ENCODE measurements at regions not wholly inside any gene's neighbourhood (a gene's known extent, or its start where the extent isn't known, plus 50 kb on each side); places are given as distances from the start of the nearest gene placed in this dataset.
A peak's percentile ranks its signal among the peaks of the same experiment; 100 is the strongest.

DNA sequence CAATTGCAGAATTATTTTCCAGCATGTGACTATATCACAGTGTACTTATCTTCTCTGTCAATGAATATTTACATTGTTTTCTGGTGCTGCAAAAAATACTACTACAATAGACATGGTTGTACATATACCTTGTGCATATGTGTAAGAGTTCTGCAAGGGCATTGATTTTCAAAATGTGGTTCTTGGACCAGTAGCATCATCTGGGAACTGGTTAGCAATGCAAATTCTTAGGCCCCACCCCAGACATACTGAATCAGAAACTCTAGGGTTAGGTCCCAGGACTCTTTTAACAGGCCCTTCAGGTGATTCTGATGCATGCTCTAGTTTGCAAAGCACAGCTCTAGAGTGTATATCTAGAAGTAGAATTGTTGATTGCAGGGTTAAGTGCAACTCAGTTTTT, 292.3 kb downstream of the ZNF621 start:
- no peak for DNase-seq (ENCODE audit: low read depth)

DNA sequence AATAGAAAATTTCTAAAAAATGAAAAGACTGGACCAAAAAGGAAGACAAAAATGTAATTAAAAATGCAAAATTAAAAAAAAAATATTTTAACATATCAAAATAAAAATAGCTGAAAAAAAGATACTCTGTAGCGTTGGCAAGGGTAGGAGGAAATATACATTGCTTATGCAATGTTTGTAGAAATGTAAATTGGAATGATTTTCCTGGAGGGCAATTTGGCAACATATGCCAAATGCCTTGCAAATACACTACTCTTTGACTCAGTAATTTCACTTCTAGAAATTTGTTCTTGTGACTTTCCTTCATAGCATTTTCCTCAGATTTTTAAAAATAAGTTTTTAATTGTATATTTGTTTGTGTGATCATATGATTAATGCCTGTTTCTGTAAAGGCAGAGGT, 296.6 kb downstream of the ZNF621 start:
- DNase-seq (ENCODE audit: low read depth): no peak

DNA sequence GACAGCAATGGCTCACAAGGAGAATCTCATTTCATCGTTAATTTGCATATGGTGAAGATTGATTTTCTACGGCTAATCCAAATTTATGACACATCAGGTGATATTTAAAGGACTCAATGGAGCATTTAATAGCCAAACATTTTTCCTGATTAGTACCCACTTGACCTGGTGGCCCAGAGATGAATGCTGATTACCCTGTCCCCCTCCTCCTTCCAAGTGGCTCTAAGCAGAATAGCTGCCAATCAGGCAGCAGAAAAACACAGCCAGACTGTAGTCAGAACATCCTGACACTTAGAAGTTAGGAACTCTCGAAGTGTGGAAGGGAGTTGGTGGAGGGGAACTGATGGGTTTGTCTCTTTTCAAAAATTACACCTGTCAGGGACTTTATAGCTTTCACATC, 302.5 kb downstream of the ZNF621 start:
- DNase-seq (ENCODE audit: low read depth): no peak

DNA sequence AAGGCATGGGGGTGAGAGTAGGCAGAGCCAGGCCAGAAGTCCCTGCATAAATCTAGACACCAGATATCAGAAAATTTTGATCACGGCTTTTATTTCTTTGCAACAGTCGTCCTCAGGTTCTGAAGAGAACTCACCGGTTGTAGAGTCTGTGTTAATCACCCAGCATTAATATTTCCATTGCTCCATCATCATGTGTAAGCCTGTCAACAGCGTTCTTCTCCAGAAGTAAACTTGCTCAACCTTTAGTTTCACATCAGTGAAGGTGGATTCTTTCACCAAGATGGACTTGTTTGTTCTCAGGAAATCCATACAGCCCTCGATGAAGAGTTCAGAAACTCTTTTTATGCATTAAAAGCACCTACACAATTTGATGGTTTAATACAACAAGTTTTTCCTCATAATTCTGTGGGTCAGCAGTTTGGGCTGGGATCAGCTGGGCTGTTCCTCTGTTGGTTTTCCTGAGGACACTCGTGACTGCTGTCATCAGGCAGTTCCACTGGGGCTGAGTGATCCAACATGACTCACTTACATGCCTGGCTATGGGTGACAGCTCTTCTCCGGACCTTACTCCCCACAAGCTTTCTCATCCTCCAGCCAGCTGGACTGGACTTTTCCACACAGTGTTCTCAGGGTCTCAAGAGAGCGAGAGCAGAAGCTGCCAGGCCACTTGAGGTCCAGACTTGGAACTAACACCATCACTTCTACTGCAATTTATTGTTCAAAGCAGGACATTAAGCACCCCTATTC, 303.4 kb downstream of the ZNF621 start:
- DNase-seq (ENCODE audit: low read depth): peak; percentile 7

DNA sequence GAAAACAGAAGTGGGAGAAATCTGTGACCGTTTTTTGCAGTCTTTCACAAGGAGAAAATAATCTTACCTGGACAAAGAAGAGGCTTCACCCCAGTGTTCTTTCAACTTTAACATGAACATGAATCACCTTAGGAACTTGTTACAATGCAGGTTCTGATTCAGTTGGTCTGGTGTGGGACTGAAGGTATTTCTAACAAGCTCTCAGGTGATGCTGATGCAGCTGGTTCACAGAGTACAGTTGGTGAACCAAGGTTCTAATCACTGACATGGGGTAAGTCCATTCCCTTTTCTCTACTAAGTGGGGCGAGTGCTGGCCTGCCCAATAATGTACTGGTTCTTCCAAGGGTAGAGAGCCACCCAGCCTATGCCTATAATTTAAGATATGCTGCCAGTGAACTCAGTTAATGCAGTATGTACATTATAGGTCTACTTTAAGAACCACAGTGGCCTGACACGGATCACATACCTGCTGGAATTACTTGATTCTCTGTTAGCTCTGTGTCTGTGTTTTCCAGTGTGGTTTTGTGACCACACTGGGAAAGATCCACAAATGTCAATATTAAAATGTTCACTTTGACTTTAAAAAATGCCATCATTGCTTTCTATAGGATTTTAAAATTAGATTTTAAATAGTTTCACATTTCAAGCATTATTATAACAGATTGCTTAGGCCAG, 304.1 kb downstream of the ZNF621 start:
- DNase-seq (ENCODE audit: low read depth): no peak

DNA sequence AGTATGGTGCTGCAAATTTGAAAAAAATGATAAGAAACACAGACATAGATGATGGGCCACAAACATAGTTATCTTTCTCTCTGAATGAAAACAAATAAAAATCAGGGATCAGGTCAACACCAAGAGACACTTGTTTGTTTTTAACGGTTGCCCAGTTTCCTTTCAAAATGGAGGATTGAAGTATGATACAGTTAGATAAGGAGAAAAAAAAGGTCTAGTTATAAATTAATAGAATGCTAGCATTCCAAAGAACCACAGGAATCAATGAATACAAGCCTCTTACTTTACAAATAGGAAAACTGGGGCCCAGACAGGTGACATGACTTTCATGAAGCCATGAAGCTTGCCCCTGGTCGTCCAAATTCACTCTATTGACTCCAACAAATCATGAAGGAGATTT, 305.1 kb downstream of the ZNF621 start:
- no peak for DNase-seq (ENCODE audit: low read depth)

DNA sequence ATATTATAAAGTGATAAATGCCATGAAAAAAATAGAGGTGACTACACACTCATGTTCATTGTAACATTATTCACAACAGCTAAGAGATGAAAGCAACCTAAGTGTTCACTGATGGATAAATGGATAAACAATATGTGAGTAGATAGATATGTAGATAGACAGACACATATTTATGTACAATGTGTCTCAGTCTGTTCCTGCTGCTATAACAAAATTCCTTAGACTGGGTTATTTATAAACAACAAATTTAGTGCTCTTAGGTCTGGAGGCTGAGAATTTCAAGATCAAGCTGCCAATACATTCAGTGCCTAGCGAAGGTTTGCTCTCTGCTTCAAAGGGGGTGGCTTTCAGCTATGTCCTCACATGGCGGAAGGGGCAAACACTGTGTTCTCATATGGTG, 312.5 kb downstream of the ZNF621 start:
- no peak for DNase-seq (ENCODE audit: low read depth)

DNA sequence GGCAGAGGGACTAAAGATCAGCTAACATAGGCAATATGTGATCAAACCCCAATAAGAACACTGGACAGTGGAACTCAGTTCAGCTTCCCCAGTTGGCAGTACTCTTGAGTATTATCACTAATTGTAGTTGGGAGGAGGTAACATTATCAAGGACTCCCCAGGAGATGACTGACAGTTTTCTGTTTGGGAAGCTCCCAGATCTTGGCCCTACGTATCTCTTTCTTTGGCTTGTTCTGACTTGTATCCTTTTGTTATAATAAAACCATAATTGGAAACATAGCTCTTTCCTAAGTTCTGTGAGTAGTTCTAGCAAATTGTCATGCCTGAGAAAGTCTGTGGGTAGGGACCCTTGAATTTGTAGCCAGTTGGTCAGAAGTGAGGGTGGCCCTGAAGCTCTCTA, 316.4 kb downstream of the ZNF621 start:
- no peak for DNase-seq (ENCODE audit: low read depth)

DNA sequence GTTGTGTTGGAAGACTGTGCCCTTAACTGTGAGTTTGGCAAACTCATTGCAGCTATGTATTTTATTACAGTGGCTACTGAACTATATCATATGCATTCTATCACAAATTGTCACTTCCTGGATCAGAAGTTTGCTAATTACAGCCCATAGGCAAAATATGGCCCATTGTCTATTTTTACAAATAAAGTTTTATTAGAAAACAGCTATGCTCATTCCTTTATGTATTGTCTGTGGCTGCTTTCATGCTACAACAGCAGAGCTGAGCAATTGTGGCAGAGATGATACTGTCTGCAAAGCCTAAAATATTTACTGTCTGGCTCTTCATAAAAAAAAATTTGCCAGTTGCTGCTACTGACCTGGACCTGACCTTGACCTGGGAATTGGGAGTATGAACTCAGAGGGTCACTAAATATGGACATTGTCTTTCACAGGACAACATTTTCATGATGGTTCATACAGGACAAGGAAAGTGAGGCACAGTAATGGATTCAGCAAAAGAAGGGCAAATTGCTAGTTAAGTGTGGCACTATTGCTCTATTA, 316.9 kb downstream of the ZNF621 start:
- no peak for DNase-seq (ENCODE audit: low read depth)

DNA sequence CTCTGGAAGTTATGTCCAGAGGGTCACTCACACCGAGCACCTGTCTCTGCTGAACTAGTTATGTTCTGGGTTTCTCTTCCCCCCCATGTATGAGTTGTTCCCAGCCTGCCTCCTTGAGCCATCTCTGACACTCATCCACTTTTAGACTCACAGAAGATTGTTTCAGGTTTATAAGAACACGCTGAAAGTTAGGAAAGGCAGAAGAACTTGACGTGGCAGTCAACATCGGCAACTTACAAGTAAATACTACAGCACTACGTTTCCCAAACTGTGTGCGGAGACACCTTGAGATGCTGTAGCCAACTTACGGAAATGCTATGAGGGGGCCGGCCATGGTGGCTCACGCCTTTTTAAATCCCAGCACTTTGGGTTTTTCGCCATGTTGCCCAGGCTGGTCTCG, 318.0 kb downstream of the ZNF621 start:
- no peak for DNase-seq (ENCODE audit: low read depth)

DNA sequence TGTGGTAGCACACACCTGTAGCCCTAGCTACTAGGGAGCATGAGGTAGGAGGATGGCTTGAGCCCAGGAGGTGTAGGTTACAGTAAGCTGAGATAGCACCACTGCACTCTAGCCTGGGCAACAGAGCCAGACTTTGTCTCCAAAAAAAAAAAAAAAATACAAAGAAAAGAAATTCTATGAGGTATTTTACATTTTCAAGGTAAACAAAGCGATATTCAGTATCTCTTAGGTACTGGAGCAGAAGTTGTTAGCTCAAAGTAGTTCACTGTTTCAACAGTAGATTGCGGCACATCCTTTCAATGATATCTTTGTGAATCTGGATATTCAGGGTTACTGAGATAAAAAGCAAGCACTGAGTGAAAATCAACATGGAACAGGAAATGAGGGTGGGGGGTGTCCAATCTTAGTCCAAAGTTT, 318.5 kb downstream of the ZNF621 start:
- no peak for DNase-seq (ENCODE audit: low read depth)

DNA sequence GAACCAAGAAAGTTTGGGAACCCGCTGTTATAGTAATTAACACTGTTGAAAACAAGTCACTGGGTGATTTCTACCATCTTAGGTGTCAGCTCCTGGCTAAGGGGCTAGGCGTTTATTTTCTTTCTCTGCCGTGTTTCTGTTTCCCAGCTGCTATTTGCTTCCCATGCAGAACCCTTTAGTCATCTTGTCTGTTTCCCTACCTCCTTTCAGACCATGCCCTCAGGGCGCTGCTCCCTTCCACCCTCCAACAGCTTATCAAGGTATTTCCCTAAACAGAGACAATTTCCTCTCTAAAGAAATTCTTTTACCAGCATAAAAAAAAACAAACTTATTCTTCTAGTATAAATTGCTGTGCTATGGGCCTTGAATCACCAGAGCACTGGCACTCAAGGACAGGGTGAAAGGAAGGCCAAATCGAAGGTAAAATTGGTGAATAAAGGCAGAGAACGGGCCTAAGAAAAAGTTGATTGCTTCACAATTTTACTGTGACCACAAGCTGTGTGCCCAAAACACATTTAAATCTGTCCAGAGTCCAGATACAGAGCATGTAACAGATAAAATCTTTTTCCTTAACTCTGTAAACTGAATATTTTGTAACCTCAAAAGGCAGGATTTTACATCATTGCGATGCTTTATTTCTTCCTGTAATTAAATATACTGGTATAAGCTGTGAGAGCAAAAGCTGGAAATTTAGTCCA, 319.2 kb downstream of the ZNF621 start:
- DNase-seq (ENCODE audit: low read depth): peak; percentile 76

DNA sequence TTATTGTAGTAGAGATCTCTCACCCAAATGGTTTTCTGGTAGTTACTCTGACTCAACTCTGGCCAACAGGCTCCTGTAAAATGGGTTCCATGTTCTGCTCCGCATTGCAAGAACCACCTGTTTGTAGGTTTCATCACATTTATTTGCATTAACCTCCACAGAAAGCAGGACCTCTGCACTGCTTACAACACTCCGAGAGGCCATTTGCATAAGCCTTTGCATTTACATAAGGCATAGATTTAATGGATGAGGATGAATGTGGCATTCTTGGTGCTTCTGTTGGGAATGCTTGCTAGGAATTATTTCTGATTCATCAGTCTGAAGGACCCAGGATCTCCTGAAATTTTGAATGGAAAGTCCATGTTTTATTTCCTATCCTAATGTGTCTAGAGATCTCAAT, 320.1 kb downstream of the ZNF621 start:
- DNase-seq (ENCODE audit: low read depth): no peak

DNA sequence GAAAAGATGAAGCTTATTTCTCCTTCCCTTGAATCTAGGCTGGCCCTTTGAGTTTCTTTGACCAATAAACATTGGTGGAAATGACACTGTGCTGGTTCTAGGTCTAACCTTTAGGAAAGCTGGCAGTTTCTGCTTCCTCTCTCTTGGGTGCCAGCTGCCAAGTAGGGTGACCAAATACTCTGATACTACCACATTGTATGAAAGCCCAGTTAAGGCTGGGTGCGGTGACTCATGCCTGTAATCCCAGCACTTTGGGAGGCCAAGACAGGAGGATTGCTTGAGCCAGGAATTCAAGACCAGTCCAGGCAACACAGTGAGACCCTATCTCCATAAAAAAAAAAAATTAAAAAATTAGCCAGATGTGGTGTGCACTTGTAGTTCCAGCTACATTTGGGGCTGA, 320.7 kb downstream of the ZNF621 start:
- DNase-seq (ENCODE audit: low read depth): peak; percentile 5

DNA sequence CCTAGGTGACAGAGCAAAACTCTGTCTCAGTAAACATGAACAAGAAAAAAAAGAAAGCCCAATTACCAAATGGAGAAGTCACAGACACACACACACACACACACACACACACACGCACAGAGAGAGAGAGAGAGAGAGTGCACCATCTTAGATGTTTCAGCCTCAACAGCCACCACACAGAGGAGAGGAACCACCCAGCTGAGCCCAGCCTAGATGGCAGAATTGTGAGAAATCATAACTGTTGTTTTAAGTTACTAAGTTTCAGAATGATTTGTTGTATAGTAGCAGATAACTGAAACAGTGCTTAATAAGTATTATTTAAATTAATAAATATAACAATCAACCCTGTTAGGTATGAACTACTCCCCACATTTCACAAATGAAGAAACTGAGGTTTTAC, 321.2 kb downstream of the ZNF621 start:
- DNase-seq (ENCODE audit: low read depth): no peak

DNA sequence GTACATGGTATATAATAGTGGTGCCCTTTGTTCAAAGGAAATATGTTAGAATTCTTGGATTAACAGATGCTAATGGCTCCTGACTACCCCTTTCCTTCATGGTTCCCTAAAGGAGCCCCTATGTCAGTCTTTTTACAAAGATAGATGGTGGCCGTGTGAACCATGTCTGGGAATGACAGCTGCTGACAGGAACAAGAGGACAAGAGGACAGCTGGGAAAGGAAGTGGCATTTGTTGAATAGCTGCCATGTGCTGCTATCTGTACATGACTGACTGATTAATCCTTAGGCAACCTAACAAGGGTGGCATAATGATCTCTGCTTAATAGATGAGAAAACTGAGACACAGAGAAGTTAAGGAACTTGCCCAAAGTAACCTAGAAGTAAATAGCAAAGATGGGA, 321.7 kb downstream of the ZNF621 start:
- no peak for DNase-seq (ENCODE audit: low read depth)

DNA sequence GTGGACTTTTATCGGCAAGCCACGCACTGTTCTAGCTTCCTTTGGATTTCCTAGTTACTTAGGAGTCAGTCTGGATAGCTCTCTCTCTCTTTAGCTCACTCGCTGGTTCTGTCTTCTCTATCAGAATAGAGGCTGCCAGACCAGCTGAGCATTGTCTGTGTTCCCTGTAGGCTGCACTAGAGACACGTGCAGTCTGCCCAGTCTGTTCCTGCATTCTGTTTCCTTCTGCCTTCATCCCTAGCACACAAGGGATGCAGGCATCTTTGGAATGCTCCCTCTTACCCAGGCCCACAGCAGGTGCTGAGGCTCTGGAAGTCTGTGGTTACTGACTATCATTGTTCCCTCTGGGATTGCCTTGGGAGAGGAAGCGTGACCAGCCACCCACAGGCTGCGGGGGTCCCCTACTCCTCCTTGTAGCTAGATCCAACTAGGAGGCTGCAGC, 322.8 kb downstream of the ZNF621 start:
- DNase-seq (ENCODE audit: low read depth): peak; percentile 20

DNA sequence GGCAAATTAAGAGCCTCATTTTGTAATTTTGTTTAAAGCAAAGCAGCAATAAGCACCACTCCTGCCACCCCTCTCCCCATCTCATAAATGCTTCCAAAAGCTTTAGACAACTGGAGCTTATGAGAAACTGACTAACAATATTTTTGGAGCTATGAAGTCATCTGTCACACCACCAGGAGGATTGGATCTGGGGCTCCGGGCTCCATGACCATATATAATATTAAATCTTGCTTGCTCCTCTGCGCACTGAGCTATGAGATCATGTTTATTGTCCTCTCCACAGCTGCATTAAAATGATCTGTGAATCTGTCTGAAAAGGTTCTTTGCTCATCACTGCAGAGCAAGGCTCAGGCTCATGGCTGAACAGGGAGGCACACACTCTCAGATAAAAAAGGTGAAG, 323.7 kb downstream of the ZNF621 start:
- no peak for DNase-seq (ENCODE audit: low read depth)

DNA sequence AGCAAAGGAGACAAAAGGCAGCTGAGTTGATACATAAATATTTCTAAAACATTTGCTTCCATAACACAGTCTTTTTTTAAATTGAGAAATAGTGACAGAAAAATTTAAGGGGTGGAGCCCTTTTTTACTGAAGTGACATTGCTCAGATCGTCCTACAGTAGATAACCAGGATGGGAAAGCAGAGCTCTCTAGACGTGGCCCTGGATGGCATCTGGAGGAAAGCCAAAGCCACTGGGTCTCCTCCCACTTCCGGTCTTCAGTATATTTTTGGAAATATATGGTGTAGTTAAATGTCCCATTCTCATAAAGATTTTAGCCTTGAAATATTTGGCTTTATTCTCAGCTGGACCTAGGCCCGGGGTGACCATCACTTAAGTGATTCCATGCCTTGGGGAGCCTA, 326.1 kb downstream of the ZNF621 start:
- DNase-seq (ENCODE audit: low read depth): no peak

DNA sequence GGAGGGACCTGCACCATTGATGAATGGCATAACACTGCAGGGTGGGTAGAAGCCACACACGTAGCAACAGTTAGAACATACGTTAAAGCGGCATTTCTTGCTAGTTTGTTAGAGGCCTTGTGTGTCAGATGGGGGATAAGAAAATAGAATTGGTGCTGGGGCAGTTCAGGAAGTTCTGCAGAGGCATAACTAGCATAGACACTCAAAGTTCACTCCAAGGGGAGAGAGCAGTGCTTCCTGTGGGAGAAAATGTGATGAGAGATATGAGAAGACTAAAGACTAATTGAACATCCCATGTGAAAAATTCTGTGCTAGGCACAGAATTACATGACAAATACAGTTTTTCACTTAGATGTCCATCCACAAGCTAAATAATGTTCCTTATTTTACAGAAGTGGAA, 327.1 kb downstream of the ZNF621 start:
- DNase-seq (ENCODE audit: low read depth): no peak

DNA sequence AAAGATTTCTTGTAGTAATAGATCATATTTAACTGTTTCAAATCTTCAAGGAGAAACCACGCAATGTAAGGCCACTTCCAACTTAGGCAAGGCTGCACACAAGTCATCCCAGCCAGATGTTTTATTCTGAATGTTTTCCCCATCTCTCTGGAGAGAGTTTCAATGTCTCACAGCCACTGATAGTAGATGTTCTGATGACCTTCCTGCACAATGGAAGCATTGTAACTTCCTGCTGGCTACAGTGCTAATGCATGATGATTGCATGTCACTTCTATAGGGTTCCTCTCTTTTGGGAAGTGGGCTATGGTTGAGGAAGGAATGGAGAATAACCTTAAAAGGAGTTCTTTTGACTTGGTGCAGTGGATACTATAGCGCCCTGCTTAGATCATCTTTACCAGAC, 328.0 kb downstream of the ZNF621 start:
- DNase-seq (ENCODE audit: low read depth): no peak

DNA sequence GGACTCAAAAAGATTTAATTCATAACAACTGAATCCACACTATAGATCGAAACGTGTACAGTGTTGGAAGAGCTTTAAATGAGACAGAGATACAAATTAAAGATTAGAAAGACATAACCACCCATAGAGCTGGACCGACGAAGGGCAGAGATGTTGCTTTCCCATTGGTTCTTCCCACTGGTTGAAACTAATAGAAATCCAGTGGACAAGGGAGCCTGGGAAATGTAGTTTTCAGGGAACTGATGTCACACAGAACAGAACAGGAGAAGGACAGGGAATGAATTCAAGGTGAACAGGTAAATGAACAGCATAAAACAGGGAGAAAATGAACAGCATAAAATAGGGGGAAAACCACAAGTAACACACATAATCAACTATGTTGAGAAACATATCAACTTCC, 328.7 kb downstream of the ZNF621 start:
- DNase-seq (ENCODE audit: low read depth): no peak

DNA sequence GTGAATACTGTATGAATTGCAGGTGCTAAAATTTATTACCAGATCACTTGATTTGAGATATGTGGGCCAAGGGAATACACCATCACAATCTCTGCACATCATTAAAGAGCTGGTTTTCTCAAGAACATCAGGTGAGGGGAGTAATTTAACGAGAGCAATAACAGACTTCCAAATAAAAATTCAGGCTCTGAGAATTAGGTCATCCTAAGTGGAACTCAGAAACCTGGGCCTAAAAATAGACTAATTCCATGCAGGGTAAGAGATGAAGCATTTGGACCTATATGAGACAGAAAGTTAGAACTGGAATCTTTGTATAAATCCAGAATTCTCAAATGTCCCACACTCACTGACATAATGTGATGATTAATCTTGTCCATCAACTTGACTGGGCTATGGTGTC, 331.1 kb downstream of the ZNF621 start:
- no peak for DNase-seq (ENCODE audit: low read depth)
